ENCODE measurements at regions not wholly inside any gene's neighbourhood (a gene's known extent, or its start where the extent isn't known, plus 50 kb on each side); places are given as distances from the start of the nearest gene placed in this dataset.

GRCh38 chr5:44932922-44933585 is 124.3 kb downstream of the MRPS30 start:
- Mint-ChIP-seq H3K27me3 (ENCODE audit: low read depth) (no peaks in the 10 kb centered on the region), H3K4me1 (no peaks in the 10 kb centered on the region), H3K9me3 (no peaks in the 10 kb centered on the region), H3K36me3 (no peaks in the 10 kb centered on the region), H3K4me3 (no peak overlapping the region), H3K27ac (no peak overlapping the region)
- CTCF ChIA-PET, result no interaction called here
- DNase-seq (ENCODE audit: low spot score) (no peak), ATAC-seq (no peak)
- POLR2A ChIA-PET, result no interaction called here
- TF ChIP-seq HMGA2 (CRISPR knock-in tag; IDR thresholded peaks at IDR 0.05), result no peak
- TF ChIP-seq, protein P1, sequence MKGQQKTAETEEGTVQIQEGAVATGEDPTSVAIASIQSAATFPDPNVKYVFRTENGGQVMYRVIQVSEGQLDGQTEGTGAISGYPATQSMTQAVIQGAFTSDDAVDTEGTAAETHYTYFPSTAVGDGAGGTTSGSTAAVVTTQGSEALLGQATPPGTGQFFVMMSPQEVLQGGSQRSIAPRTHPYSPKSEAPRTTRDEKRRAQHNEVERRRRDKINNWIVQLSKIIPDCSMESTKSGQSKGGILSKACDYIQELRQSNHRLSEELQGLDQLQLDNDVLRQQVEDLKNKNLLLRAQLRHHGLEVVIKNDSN (CRISPR knock-in tag; IDR thresholded peaks at IDR 0.05), result no peak
- no peak for TF ChIP-seq FOXP4 (CRISPR knock-in tag; IDR thresholded peaks at IDR 0.05)
- no peak for TF ChIP-seq FOXK1 (CRISPR knock-in tag; IDR thresholded peaks at IDR 0.05)
- TF ChIP-seq ELF4 (CRISPR knock-in tag; IDR thresholded peaks at IDR 0.05; ENCODE audit: low read depth), result no peak
- TF ChIP-seq ZNF396 (CRISPR knock-in tag; IDR thresholded peaks at IDR 0.05; ENCODE audit: borderline replicate concordance), result no peak
- TF ChIP-seq NFYB (CRISPR knock-in tag; conservative IDR thresholded peaks at IDR 0.05; ENCODE audit: low read depth), result no peak
- no peak for TF ChIP-seq E2F5 (CRISPR knock-in tag; IDR thresholded peaks at IDR 0.05)
- TF ChIP-seq MXD4 (CRISPR knock-in tag; IDR thresholded peaks at IDR 0.05; ENCODE audit: borderline replicate concordance), result no peak
- no peak for TF ChIP-seq ZSCAN18 (CRISPR knock-in tag; IDR thresholded peaks at IDR 0.05)
- TF ChIP-seq PREB (CRISPR knock-in tag; IDR thresholded peaks at IDR 0.05; ENCODE audit: borderline replicate concordance), result no peak
- no peak for TF ChIP-seq ZBTB43 (CRISPR knock-in tag; IDR thresholded peaks at IDR 0.05)
- TF ChIP-seq SMAD4 (CRISPR knock-in tag; IDR thresholded peaks at IDR 0.05), result no peak
- TF ChIP-seq ZNF423 (CRISPR knock-in tag; IDR thresholded peaks at IDR 0.05), result no peak
- no peak for TF ChIP-seq CREM (CRISPR knock-in tag; IDR thresholded peaks at IDR 0.05)
- TF ChIP-seq GRHL2 (CRISPR knock-in tag; IDR thresholded peaks at IDR 0.05; ENCODE audit: insufficient replicate concordance, severe bottlenecking), result no peak

DNA sequence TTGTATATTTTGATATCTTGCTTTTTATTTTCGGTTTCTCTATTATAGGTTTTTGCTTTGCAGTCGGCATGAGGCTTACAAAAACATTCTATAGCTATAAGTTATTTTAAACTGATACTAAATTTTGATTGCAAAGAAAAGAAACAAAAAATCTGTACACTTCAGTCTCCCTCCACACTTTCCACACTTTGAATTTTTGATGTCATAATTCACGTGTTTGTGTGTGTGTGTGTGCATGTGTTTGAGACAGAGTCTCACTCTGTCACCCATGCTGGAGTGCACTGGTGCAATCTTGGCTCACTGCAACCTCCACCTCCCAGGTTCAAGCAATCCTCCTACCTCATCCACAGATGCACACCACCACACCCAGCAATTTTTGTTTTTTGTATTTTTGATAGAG is 124.9 kb downstream of the MRPS30 start:
- H3K4me1 Mint-ChIP-seq, result no peaks in the 10 kb centered on the region
- ATAC-seq (no peak), DNase-seq (ENCODE audit: low spot score) (no peak)
- ChIA-PET CTCF (no interaction called here), POLR2A (no interaction called here)
- H3K27ac Mint-ChIP-seq, result no peak overlapping the region
- no peak overlapping the region for H3K4me3 Mint-ChIP-seq
- no peaks in the 10 kb centered on the region for H3K9me3 Mint-ChIP-seq
- H3K27me3 Mint-ChIP-seq (ENCODE audit: low read depth), result no peaks in the 10 kb centered on the region
- no peaks in the 10 kb centered on the region for H3K36me3 Mint-ChIP-seq
- TF ChIP-seq PREB (CRISPR knock-in tag; IDR thresholded peaks at IDR 0.05; ENCODE audit: borderline replicate concordance) (no peak), ZNF263 (CRISPR knock-in tag; IDR thresholded peaks at IDR 0.05; ENCODE audit: low read depth) (no peak), ZSCAN18 (CRISPR knock-in tag; IDR thresholded peaks at IDR 0.05) (no peak), NR1H2 (CRISPR knock-in tag; IDR thresholded peaks at IDR 0.05) (no peak), GRHL2 (CRISPR knock-in tag; IDR thresholded peaks at IDR 0.05; ENCODE audit: insufficient replicate concordance, severe bottlenecking) (no peak), E2F5 (CRISPR knock-in tag; IDR thresholded peaks at IDR 0.05) (no peak), TP53 (CRISPR knock-in tag; IDR thresholded peaks at IDR 0.05) (no peak), SMAD3 (CRISPR knock-in tag; IDR thresholded peaks at IDR 0.05; ENCODE audit: borderline replicate concordance) (no peak), MXD4 (CRISPR knock-in tag; IDR thresholded peaks at IDR 0.05; ENCODE audit: borderline replicate concordance) (no peak)
- TF ChIP-seq, protein P2, sequence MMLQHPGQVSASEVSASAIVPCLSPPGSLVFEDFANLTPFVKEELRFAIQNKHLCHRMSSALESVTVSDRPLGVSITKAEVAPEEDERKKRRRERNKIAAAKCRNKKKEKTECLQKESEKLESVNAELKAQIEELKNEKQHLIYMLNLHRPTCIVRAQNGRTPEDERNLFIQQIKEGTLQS (CRISPR knock-in tag; conservative IDR thresholded peaks at IDR 0.05), result no peak

Data from WTC11 (cell line).